HG03066 (cell line): ENCODE measurements at regions not wholly inside any gene's neighbourhood (a gene's known extent, or its start where the extent isn't known, plus 50 kb on each side); places are given as distances from the start of the nearest gene placed in this dataset.

Experiments used
- ATAC-seq: cut with Tn5 transposase; IDR thresholded peaks from one replicate; pipeline ENCODE4 v1.9.1; 2021; ENCODE audit warnings: low read depth; ENCODE audit not compliant: unreplicated experiment

DNA sequence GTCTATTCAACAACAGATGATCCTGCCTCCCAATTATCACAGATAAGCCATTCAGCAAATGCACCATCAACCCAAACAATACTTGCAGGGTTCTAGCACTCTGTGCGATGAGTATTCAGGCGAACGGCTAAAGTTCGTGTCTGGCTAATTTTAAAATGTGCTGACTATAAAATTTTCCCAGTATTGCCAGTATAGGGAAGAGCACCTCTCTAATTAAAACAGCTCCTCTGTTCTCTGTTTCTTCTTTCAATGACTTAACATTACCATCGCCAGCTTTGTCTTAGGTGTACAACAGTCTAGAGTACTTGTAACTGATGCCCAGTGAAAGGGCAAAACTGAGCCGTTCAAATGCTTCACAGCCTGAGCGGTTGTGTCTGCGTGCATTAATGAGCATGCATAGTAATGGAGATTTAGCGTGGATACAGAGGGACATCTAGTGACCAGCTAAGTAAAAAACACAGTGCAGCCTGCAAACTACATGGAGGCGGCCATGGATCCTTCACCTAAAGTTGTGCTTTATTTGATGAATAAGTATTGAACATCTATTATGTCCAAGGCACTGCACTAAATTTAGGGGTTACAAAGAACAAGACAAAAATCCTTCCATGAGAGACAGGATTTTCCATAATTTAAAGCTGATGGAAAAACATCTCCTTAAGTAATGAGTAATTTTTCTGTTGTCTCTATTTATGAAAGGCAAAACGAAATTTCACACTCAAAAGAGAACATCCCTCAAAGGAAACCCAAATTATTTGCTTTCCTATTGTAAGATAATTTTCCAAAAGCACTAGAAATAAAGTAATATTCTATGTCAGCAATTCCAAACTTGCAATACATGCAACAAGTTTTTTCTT is 120.0 kb downstream of the SETD4 start:
- no peak for ATAC-seq

DNA sequence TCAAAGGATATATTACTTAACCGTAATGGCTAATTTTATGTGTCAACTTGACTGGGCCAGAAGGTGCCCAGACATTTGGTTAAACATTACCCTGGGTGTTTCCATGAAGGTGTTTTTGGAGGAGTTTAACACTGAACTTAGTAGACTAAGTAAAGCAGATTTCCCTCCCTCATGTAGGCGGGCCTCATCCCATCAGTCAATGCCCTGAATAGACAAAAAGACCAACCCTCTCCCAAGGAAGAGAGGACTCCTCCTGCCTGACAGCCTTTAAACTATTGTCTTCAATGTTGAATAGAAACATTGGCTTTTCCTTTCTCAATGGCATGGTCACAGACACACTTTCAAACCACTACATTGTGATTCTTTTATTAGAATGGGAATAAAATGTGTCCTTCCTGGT is 121.9 kb downstream of the SETD4 start:
- ATAC-seq, result no peak

DNA sequence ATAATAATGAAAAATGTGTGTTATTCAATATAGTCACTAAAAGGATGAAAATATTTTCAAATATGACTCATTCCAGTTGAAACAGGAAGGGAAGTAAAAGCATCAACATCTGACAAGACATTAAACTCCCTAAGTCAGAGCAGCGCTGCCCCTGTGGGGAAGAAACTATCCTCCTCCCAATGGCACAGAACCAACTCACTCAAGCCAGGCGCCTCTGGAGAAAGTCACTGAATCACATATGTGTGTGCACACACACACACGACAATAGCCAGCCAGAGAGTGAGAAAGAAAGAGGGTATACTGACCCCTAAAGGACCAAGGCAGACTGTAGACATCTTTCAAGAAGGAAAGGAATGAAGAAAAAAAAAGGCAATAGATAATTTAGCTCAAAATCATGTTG is 126.9 kb downstream of the SETD4 start:
- no peak for ATAC-seq

DNA sequence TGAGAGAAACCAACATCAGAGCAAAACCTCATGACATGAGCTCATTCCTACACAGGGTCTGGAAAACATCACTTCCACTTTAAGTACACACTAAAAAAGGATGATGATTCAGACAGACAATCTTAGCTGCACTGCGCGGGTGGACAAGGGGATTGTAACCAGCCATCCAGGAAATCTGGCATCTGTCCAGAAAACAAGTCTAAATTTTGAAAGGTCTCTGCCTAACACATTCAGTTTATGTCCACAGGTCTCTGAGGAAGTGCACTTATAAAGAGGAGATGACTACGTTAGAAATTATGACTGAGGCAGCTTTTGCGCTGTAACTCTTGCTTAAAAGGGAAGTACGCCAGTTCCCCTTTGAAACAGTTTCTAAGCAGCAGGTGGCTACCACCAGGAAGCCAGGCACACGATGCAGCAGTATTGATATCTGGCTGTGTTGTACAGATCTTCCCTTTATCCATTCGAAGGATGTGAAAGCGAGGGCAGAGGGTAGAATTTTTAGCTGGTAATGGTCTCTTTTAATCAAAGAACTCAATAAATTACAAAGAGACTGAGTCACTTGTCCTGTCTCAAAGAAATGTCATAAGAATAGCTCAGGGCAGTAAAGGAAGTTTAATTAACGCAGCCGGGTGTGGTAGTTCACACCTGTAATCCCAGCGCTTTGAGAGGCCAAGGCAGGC is 128.0 kb downstream of the SETD4 start:
- peak; percentile 70 for ATAC-seq

DNA sequence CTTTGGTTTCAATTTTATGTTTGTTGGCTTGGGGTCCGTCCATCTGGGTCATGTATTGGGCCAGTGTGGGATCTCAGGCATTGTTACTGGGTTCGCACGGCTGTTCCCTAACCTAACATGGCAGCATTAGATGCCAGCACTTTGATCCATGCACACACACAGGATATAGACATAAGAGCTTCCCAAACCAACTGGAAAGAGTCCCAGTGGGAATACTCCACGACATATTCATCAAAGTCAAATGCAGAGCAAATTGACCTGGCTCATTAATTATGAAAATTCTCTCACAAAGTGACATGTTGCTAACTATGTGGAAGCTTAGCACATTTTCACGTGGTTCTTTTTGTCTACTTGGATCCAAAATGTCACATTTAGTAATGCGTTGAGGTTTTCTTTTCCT is 130.4 kb downstream of the SETD4 start:
- no peak for ATAC-seq

DNA sequence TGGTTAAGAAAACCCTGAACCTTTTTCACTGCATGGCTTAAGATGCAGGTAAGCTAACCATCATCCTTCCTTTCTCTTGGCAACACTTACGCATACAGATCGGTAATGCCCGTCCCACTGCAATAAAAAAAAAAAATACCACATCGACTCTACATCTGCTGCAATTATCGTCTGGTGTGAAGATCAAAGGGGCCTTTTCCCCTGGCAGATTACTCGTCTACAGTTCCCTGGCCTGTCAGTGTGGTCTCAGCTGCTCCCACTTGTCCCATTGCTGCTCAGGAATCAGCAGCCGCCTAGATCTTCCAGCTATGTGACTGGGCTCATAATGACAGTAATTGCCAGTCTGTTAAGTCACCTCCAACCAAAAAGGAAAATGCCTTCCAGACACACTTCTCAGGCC is 133.1 kb downstream of the SETD4 start:
- no peak for ATAC-seq

DNA sequence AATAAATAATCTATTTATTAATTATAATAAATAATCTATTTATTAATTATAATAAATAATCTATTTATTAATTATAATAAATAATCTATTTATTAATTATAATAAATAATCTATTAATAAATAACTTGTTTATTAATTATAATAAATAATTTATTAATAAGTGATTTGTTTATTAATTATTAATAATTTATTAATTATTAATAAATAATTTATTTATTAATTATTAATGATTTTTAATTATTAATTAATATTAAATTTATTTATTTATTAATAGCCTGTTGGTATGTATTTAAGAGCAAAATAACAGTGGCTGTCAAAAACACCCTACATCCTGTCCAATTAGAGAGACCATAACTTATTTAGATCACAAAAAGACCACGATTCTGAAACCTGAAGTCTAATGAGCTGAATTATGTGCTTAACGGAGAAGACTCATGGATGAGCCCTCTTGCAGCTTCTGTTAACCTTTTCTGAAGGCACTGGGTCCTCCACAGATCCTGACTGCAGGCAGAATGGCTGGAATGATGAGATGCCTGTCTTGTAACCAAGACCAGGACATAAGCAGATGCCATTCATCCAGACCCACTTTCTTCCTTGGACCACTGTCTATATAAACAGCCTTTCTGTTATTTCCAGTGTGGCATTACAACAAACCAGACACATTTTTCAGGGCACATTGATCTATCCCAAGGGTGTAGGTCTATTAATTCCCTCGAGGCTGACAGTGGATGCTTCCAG is 134.2 kb downstream of the SETD4 start:
- ATAC-seq, result no peak

DNA sequence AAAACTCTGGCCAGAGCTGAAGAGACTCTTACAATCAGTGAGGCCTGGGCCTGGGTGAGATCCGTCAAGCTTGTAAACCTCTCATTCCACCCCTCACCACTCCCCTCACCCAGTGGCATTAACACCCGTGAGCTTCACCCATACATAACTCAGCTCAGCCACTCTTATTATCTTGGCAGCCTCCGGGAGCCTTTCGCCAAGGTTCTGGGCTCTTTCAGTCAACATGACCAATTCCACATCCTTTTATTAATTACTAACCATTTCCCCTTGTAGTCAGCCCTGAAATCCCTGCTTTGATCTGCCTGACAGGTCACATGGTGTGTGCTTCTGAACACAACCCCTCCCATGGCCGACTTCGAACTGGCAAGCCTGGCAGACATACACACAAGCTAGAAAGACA is 134.8 kb downstream of the SETD4 start:
- ATAC-seq, result no peak

DNA sequence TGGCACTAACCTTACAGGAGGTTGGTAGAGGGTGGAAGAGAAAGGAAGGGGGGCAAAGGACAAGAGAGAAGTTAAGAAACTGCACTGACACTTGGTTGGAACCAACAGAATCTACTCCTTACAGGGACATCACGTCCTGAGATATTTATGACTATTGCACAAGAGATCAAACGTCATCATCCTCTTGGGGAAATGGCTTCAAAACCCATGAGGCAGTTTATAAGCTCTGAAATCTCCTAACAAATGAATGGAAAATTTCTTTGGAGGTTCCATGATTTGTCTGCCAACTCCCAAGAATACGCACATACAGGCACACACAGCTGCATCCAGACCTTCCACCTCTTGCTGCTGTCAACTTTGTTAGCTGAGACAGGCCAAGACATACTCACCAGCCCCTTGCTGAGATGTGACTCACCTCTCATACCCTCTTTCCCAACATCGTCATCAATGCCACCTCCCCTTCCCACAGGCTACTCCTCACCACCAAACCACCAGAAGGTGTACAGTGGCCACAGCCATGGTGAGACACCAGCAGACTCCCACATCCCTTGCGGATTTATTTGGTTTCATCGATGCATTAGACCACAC is 135.5 kb downstream of the SETD4 start:
- ATAC-seq, result no peak

DNA sequence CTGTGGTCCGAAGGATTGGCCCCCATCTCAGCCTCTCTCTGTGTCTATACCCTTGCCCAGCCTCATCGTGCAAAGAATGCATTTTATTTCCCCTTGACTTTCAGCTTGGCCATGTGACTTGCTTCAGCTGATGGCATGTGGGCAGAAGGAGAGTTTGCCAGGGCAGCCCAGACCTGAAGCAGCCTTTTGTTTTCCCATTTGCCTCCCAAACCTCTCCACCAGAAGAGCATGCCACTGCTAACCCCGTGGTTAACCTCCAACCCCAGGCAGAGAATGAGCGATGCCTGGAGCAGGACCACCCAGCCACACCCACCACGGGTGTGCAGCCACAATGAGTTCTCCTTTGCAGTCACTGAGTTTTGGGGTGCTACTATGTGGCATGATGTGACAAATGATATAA is 136.4 kb downstream of the SETD4 start:
- no peak for ATAC-seq

DNA sequence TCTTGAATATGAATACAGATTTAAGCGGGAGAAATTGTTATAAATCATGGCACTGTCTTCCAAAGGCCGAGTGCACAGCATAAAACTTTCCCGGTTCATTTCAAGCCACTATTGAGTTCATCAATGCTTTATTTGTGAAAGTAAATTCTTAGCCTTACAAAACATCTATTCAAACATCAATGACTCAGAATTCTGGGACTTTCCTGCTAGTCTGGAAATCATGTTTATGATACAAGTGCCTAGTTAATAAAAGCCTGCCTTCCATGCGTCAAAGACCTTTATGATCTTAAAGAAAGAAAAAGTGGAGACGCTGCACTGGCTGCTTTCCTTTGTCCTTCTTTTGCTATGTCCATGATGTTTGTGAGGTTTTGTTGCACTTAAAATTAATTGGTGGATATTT is 137.7 kb downstream of the SETD4 start:
- no peak for ATAC-seq

DNA sequence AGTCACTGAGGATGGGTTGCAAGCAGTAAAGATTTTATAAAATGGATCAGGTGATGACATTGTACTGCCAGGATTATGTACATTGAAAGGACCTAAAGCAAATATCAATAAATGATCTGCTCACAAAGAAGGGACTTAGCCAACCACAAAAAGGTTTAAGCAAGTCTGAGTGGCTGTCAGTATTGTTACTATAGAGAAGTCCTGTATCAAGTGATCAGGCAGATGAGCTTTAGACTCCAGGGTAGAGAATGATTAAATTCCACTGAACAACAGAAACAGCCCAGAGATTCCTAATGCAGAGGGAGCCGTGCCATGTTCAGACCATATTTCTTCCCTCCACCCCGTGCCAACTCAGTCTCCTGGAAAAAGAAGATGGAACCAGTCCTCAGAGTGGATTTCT is 138.9 kb downstream of the SETD4 start:
- no peak for ATAC-seq

DNA sequence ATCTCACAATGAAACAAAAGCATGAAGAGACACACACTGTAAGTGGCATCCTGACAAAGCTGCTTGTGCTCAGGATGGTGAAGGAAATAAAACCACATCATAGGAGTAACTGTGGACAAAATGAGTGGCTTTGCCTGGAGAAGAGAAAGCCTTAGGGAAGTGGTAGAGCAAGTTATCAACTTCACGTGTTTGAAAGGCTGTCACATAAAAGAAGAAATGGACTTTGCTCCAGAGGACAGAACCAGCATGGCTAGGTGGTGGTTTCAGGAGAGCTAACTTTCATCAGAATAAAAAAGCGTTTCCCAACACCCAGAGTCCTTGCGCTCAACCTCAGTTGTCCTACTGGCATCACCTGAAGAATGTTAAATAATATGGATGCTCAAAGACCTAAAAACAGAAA is 139.9 kb downstream of the SETD4 start:
- ATAC-seq, result no peak

DNA sequence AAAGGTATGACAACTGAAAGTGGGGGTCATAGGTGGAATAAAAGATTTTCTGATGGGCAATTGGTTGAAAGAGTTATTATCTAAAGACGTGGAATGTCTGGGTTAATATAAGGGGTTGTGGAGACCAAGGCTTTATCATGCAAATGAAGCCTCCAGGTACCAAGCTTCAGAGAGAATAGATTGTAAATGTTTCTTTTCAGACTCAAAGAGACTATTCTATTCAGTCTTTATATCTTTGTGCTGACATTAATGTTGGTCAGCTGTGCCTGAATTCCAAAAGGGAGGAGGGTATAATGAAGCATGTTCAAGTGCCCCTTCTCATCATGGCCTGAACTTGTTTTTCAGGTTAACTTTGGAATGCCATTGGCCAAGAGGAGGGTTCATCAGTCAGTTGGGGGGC is 145.3 kb downstream of the SETD4 start:
- ATAC-seq, result no peak

DNA sequence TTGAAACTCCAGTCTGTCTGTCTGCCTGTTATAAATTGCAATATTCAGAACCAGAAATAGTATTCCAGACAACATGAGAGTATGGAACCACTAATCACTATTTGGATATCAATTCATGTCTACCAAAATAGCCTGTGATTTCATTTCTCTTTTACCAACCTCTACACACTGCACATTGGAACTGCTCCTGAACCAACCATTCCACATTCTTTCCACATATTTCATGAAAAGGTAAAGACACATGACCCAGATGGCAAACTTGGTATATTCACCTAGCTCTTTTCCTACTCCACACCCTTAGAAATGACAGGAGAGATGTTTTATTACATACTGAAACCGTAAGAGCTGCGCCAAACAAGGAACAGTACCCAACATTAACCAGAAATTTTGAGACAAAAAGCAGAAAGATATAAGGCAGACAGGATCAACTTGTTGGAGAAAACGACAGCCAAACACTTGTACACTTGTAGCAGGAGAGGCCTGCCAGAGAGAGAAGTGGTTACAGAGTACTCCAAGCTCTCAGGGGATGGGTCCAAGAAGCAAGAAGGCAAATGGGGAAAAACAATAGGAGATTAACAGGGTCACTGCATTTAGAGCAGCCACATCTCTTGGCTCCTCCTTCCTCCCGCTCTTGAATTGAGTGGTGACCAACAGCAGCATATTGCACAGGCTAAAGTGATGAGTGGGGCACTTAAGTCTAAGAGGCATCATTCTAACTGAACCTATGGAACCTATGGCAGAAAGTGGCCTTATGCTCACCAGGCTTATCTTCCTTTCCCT is 148.7 kb downstream of the SETD4 start:
- no peak for ATAC-seq

DNA sequence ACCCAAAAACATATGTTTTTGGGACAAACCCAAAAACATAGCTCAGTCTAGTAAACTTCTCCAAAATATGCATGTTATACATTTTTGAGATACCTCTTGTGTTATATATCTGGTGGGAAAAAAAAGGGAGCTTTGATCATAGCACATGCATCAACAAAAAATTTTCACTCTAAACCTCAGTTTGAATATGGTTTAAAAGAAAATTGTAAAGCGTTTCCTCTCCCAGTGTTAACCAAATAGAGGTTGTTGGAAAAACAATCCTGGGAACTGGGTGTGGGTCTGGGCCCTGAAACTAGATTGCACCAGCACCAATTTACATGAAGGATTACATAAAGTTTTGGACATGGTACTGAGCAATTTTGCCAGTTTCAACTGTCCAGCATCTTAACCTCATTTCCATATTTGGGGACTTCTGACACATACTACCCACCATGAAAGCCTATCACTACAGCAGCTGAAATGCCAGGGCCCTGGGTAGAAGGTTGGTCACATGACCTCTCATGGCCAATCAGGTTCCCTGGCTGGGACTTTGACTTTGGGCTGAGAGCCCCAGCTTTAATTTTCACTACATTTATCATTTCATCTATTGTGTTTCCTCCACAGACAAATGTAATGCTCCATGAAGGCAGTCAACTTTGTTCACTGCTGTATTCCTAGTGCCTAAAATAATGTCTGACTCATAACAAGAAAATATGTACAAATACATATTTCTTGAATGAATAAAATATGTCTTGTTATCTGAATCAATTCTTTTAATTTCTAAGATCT is 150.7 kb downstream of the SETD4 start:
- ATAC-seq, result no peak

DNA sequence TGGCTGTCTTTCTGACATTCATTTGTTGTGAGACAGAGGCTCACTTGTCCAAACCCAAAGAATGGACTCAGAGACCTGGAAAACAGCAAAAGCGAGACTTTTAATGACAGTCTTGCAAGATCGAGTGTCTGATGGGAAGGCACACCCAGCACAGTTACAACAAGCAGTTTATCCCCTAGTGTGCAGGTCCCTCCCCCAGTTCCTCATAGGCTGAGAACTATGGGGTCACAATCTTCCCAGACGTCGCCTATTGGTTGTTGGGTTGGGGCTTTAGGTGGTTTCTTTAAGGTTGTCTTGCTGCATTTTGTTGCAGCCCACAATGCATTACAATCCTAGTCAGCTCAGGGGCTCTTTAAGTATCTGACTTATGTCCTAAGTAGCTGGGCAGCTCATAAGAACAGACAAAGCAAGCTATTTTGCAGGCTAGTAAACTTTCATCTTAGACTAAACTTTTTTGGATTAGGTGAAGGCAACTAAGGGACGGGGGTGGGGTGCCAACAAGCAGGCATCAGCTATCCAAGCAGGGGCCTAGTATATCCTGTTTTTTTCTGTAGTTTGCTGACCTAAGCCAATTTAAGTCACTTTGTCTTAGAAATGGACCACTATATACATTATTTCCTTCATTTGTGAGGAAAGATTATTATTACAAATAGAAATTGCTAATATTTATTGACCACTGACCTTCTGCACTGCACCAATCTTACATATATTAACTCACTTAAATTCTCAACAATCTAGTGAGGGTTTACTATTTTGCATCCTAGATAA is 151.8 kb downstream of the SETD4 start:
- ATAC-seq, result no peak

DNA sequence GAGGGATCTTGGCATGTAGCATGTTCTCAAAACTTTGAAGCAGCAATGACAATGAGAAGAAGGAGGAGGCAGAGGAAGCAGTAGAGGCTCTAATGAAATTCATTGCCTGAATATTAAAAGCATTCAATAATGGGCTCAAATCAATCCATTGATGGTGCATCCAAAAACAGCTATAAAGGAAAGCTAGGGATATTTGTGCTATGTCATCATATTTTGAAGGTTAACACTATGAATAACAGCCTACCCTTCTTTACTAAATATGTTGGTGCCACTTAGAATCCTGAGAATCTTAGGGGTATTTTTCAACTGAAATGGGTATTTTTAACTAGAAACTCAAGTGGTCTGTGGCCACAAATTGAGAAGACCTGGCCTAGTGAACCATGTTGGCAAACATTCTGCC is 153.7 kb downstream of the SETD4 start:
- no peak for ATAC-seq

DNA sequence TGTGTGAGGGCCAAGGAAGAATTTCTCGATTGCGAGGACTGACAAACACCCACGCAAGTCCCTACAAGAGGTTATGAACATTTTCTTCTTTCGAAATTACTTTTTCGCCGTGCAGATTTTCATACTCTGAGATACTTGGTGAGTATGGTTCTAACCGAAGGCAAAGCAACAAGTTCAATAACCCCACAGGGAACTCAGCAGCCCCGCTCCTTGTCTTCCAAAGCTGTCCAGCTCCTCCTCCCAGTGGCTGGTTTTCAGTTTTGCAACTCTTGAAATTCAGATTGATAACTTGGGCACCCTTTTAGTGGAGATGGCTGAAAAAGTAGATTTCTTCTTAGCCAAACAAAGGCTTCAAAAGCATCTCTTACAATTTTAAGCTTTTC is 154.4 kb downstream of the SETD4 start:
- no peak for ATAC-seq
